ENCODE measurements at regions not wholly inside any gene's neighbourhood (a gene's known extent, or its start where the extent isn't known, plus 50 kb on each side); places are given as distances from the start of the nearest gene placed in this dataset.
A peak's percentile ranks its signal among the peaks of the same experiment; 100 is the strongest.

DNA sequence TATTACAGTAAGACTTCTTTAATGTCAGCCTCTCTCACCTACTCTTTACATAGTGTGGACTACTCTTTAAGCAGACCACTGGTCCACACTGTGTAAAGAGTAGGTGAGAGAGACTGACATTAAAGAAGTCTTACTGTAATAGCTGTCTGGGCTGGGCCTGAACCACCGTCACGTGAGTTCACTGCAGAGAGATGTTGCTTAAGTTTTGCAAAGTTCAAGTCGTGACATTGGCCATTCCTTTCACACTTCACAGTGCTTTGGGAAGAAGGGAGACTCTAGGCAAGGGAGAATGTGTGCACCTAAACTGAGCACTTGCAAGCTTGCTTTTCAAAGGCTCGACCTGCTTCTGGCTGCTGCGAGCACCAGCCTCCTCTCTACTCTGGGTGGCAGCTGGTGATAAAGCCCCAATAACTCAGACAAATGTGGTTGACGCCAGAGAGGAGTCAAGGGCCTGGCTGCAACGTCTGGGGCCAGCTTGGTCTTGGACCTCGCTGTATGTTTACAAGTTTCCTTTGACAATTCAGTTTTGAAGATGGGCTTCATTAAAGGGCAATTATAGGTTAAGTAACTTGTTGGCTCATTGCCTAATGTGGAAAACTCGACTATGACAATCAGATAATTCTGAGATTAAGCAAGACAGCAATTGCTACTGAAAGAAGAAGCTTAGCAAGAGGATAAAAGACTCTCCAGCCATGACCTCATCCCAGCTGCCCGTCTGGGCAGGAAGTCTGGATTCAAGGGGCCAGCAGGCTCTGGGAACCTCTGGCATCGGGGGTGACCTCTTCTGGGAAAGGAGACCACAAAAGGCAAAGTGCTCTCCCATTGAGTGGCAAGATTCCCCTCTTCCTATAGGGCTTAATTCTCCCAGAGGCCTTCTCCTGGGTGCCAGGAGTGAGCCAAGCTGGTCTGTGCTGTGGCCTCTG is 242.1 kb upstream of the TLE3 start:
- peak in 1 of 2 experiments; percentile 16 for DNase-seq (ENCODE audit: low read depth in 1 of 2, low spot score in 2 of 2)
- Histone ChIP-seq H3K27ac (no peak overlapping the region), H3K4me3 (no peak overlapping the region), H3K9me3 (replicated peaks) (no peaks in the 10 kb centered on the region), H3K36me3 (no peaks in the 10 kb centered on the region), H3K4me1 (replicated peaks) (no peaks in the 10 kb centered on the region), H3K27me3 (replicated peaks) (0 out of 2 replicates have a peak, but pooled peaks cover 3% of the 10 kb centered on the region)

DNA sequence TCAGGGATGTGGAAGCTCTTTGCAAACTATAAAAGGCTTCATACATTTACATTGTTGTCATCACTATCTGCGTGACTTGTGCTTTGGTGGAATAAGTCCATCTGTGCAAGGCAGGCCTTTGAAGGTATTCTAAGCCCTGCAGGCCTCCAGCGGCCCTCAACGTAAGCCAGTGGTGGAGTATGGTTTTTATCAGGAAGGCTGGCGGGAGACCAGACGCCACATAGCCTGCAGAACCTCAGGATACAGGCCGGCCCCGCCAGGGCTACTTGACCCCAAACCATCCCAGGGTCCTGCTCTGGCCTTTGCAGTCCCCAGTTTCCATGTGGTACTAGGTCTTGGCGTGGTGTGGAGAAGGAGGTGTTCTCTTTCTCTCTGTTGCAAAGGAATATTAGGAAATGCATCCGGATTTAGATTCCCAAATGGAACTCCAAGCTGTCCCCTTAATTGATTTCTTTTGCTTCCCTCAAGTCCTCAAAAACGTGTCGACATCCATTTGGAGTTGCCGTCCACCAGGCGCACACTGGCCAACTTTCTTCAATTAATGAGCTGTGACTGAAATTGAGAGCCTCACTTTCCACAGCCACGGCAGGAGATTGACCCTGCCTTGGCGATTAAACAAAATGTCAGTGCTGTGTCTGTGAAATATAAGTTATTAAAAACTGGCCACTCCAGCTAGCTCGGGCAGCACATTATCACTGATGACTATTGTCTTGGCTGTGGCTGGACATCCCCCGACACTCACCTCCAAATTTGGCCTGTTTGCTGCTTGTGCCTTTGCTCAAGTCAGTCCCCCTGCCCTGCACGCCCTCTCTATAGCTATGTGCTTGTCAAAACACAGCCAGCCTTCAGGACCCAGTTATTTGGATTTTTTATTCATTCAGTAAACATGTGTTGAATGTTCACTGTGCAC is 239.8 kb upstream of the TLE3 start:
- Histone ChIP-seq H3K4me1 (replicated peaks) (no peaks in the 10 kb centered on the region), H3K27me3 (replicated peaks) (0 out of 2 replicates have a peak, but pooled peaks cover 3% of the 10 kb centered on the region)
- DNase-seq (ENCODE audit: low read depth in 1 of 2, low spot score in 2 of 2) = no peak

DNA sequence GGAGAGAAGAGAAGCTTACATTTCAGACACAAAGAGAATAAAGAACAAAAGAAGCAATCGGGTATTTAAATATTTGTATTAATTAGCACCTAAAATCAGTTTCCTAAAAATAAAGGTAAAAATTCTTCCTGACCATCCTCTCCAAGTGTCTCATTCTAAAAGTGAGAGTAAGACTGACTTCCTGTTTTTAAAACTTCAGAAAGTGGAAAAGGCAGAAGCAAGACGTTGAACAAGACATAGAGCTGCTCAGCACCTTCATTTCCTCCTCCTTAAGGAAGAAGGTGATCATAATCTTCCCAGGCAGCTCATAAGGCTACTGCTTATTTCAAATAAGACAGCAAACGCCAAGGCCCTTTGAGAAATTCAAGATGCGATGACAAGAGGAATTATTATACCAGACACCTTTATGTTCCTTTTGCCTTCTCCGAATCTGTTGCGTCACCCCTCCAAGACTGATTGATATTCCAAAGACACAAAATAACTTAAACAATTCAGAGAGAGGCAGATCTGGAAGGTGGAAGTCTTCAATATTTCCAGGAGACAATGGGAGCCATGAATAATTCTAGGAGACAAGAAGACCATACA is 238.8 kb upstream of the TLE3 start:
- Histone ChIP-seq H3K9me3 (replicated peaks) (no peaks in the 10 kb centered on the region), H3K4me1 (replicated peaks) (no peaks in the 10 kb centered on the region)

More for the DNA sequence above, 239.8 kb upstream of the TLE3 start:
- Histone ChIP-seq H3K27ac (no peak overlapping the region), H3K9me3 (replicated peaks) (no peaks in the 10 kb centered on the region), H3K4me3 (no peak overlapping the region), H3K36me3 (no peaks in the 10 kb centered on the region)

GRCh38 chr15:70334286-70334685 is 236.6 kb upstream of the TLE3 start:
- DNase-seq (ENCODE audit: low read depth in 1 of 2, low spot score in 2 of 2) = no peak
- H3K27ac ChIP-seq = no peak overlapping the region
- H3K27me3 ChIP-seq (replicated peaks) = 0 out of 2 replicates have a peak, but pooled peaks cover 3% of the 10 kb centered on the region
- no peaks in the 10 kb centered on the region for H3K9me3 ChIP-seq (replicated peaks)
- H3K36me3 ChIP-seq = no peaks in the 10 kb centered on the region
- no peaks in the 10 kb centered on the region for H3K4me1 ChIP-seq (replicated peaks)
- H3K4me3 ChIP-seq = no peak overlapping the region

More for the DNA sequence above, 238.8 kb upstream of the TLE3 start:
- H3K27me3 ChIP-seq (replicated peaks) = 0 out of 2 replicates have a peak, but pooled peaks cover 3% of the 10 kb centered on the region
- no peak for DNase-seq (ENCODE audit: low read depth in 1 of 2, low spot score in 2 of 2)
- H3K27ac ChIP-seq = no peak overlapping the region
- H3K36me3 ChIP-seq = no peaks in the 10 kb centered on the region
- H3K4me3 ChIP-seq = no peak overlapping the region

- Histone ChIP-seq H3K36me3 (no peaks in the 10 kb centered on the region), H3K27ac (no peak overlapping the region), H3K4me1 (replicated peaks) (peaks cover 21% of the 10 kb centered on the region), H3K4me3 (no peak overlapping the region), H3K9me3 (replicated peaks) (no peaks in the 10 kb centered on the region), H3K27me3 (replicated peaks) (no peaks in the 10 kb centered on the region)
- no peak for DNase-seq (ENCODE audit: low read depth in 1 of 2, low spot score in 2 of 2)
These were observed 231.5 kb upstream of the TLE3 start for GRCh38 chr15:70329179-70329578.

DNA sequence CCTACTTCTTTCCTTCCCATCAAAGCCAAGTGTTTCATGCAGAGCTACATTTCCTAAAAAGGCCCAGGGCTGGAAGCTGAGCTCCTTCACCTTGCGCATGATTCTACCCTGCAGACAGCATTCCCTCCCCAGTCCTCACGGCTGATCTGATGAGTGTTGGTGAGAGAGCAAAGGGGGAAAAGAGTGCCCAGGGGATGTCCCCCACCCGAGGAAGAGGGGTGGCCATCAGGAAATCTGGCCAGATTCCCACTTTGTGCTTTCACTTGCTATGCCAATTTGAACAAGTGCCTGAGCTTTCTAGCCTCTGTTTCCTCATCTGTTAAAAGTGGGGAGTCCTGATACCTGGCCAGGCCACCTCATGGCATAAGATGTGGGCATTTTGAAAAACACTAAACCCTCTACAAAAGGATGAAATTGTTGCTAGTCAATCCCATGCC is 231.0 kb upstream of the TLE3 start:
- Histone ChIP-seq H3K27ac (no peak overlapping the region), H3K4me3 (no peak overlapping the region), H3K9me3 (replicated peaks) (no peaks in the 10 kb centered on the region), H3K27me3 (replicated peaks) (no peaks in the 10 kb centered on the region), H3K36me3 (no peaks in the 10 kb centered on the region), H3K4me1 (replicated peaks) (peaks cover 26% of the 10 kb centered on the region)
- no peak for DNase-seq (ENCODE audit: low read depth in 1 of 2, low spot score in 2 of 2)

GRCh38 chr15:70327856-70328678 is 230.3 kb upstream of the TLE3 start:
- no peaks in the 10 kb centered on the region for H3K36me3 ChIP-seq
- no peaks in the 10 kb centered on the region for H3K9me3 ChIP-seq (replicated peaks)
- peak; percentile 62 to 69 for DNase-seq (ENCODE audit: low read depth in 1 of 2, low spot score in 2 of 2)
- H3K4me3 ChIP-seq = no peak overlapping the region
- no peak overlapping the region for H3K27ac ChIP-seq
- H3K27me3 ChIP-seq (replicated peaks) = no peaks in the 10 kb centered on the region
- peaks cover 31% of the 10 kb centered on the region for H3K4me1 ChIP-seq (replicated peaks)

GRCh38 chr15:70327328-70327855 is 229.7 kb upstream of the TLE3 start:
- peaks cover 31% of the 10 kb centered on the region for H3K4me1 ChIP-seq (replicated peaks)
- no peaks in the 10 kb centered on the region for H3K27me3 ChIP-seq (replicated peaks)
- DNase-seq (ENCODE audit: low read depth in 1 of 2, low spot score in 2 of 2) = no peak
- H3K9me3 ChIP-seq (replicated peaks) = no peaks in the 10 kb centered on the region
- H3K4me3 ChIP-seq = no peak overlapping the region
- H3K27ac ChIP-seq = no peak overlapping the region
- no peaks in the 10 kb centered on the region for H3K36me3 ChIP-seq

DNA sequence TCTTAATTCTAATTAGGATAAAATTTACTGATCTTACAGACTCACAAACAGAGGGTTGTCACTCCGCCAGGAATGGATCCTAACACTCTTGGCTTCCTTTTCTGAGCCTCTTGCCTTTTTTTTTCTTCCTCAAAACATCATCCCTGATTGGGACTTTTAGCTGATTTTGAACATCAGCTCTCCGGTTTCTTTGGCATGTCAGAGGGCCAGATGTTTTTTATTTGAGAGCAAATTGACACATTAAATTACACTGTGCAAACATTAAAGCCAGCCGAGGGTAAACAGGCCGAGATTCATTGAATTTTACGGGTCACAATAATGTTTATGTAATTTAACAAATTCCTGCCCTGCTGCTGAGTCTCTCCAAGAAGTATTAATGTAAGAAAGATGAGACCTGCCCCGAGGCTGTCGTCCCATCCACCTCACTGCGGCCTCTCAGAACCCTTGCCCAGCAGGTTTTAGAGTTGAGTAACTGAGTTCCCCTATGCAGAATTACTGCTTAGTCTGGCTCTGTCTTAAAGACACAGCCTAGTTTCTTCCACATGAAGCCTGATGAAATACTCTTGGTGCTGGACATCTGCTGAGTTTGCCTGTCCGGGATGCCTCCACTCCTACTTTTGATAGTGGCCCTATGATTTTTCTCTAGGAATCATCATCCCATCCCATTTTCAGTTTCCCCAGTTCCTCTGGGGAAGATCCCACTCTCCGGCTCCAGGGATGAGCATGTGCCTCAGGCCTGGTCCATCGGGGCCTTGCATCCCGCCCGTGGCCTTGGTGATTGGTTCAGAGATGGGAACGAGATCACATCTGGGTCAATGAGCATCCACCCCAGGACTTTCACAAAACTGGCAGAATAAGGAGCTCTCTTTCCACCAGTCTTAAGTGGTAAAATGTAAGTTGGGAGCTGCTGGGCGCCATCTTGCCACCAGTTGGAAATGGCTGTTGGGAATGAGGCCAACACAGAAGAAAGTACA is 226.6 kb upstream of the TLE3 start:
- Histone ChIP-seq H3K27ac (no peak overlapping the region), H3K4me3 (no peak overlapping the region), H3K4me1 (replicated peaks) (peaks cover 31% of the 10 kb centered on the region), H3K9me3 (replicated peaks) (no peaks in the 10 kb centered on the region), H3K27me3 (replicated peaks) (no peaks in the 10 kb centered on the region), H3K36me3 (no peaks in the 10 kb centered on the region)
- peak in 1 of 2 experiments; percentile 56 for DNase-seq (ENCODE audit: low read depth in 1 of 2, low spot score in 2 of 2)

DNA sequence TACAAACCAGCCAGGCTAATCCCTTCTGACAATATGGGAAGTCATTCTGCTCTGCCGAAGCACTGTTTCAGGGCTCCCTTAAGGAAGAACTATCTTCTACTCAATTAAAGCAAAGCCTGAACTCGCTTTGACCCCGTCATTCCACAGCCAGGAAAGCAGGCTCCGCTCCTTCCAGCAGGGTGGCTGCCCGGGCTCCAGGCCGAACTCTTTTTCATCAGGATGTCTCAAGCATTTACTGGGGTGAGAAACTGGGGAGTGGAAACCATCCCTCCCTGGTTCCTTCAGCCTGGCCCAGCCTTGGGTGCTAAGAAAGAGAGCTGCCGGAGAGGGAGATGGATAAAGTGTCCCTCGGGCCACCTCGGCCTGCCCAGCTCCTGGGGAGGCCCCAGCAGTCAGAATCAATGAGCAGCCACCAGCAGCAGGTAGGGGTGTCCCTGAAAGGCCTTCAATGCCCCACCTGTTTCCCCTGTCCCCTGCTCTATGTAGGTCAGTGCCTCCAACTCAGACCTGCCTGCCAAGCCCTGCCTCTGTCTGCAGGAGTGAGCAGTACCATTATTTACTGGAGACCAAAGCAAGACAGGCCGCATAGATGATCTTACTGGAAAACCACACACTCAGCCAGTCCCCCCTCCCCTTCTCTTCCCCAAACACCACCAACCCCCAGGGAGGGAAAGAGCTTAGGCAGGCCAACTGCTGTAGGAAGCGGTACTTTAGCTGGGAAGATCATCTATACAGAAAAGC is 225.6 kb upstream of the TLE3 start:
- Histone ChIP-seq H3K4me3 (no peak overlapping the region), H3K27ac (no peak overlapping the region), H3K4me1 (replicated peaks) (peaks cover 26% of the 10 kb centered on the region), H3K27me3 (replicated peaks) (no peaks in the 10 kb centered on the region), H3K36me3 (no peaks in the 10 kb centered on the region), H3K9me3 (replicated peaks) (no peaks in the 10 kb centered on the region)
- peak in 1 of 2 experiments; percentile 28 for DNase-seq (ENCODE audit: low read depth in 1 of 2, low spot score in 2 of 2)

DNA sequence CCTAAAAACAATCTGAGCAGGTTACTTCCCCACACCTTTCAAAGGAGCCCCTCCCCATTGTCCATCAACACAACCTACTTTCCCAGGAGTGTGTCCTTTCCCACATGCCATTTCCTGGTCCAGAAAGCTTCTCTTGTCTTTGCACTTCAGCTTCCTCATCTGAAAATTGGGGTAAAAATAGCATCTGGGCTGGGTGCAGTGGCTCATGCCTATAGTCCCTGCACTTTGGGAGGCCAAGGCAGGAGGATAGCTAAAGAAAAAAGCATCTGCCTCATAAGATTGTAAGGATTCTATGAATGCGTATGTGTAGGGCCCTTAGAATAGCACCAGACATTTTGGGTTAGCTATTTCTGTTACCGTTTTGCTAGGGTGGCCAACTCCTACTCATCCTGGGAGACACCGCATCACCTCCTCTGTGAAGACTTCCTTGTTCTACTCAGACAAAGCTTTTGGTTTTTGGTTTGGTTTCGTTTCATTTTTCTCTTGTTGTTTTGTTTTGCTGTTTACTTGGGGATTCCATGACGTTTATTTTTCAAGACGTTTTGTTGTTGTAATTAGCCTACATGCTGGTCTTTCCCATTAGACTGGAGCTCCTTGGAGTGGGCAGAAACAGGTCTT is 224.4 kb upstream of the TLE3 start:
- H3K27ac ChIP-seq = no peak overlapping the region
- DNase-seq (ENCODE audit: low read depth in 1 of 2, low spot score in 2 of 2) = no peak
- no peak overlapping the region for H3K4me3 ChIP-seq
- H3K4me1 ChIP-seq (replicated peaks) = peaks cover 17% of the 10 kb centered on the region
- H3K9me3 ChIP-seq (replicated peaks) = no peaks in the 10 kb centered on the region
- no peaks in the 10 kb centered on the region for H3K36me3 ChIP-seq
- no peaks in the 10 kb centered on the region for H3K27me3 ChIP-seq (replicated peaks)
